ENCODE measurements at regions not wholly inside any gene's neighbourhood (a gene's known extent, or its start where the extent isn't known, plus 50 kb on each side); places are given as distances from the start of the nearest gene placed in this dataset.

GRCh38 chr7:124655990-124656389, 109.6 kb downstream of the GPR37 start:
- no peak for TF ChIP-seq POLR2A (IDR thresholded peaks at IDR 0.05)
- TF ChIP-seq CTCF (IDR thresholded peaks at IDR 0.05 in 4 of 5, conservative IDR thresholded peaks at IDR 0.05 in 1 of 5): no peak
